ENCODE measurements at regions not wholly inside any gene's neighbourhood (a gene's known extent, or its start where the extent isn't known, plus 50 kb on each side); places are given as distances from the start of the nearest gene placed in this dataset.

GRCh38 chr9:135196474-135196873 lies 109.0 kb downstream of the OLFM1 start:
- TF ChIP-seq CTCF (conservative IDR thresholded peaks at IDR 0.05; ENCODE audit: low read depth, low read length) (no peak), FOS (IDR thresholded peaks at IDR 0.05; ENCODE audit: low read depth, low read length) (no peak), POLR2A (IDR thresholded peaks at IDR 0.05; ENCODE audit: low read depth, low read length) (no peak), MXI1 (IDR thresholded peaks at IDR 0.05; ENCODE audit: borderline replicate concordance, low read depth, low read length) (no peak), CEBPB (IDR thresholded peaks at IDR 0.05; ENCODE audit: low read depth, low read length) (no peak), CHD1 (IDR thresholded peaks at IDR 0.05; ENCODE audit: low read depth, low read length) (no peak), BHLHE40 (IDR thresholded peaks at IDR 0.05; ENCODE audit: low read depth, low read length) (no peak), RFX5 (IDR thresholded peaks at IDR 0.05; ENCODE audit: low read depth, low read length) (no peak), MAZ (IDR thresholded peaks at IDR 0.05; ENCODE audit: borderline replicate concordance, low read depth, low read length) (no peak), USF2 (IDR thresholded peaks at IDR 0.05; ENCODE audit: low read depth, low read length) (no peak), MAFK (IDR thresholded peaks at IDR 0.05; ENCODE audit: low read depth, low read length) (no peak)

All from IMR-90 (cell line).